ENCODE measurements at regions not wholly inside any gene's neighbourhood (a gene's known extent, or its start where the extent isn't known, plus 50 kb on each side); places are given as distances from the start of the nearest gene placed in this dataset.

DNA sequence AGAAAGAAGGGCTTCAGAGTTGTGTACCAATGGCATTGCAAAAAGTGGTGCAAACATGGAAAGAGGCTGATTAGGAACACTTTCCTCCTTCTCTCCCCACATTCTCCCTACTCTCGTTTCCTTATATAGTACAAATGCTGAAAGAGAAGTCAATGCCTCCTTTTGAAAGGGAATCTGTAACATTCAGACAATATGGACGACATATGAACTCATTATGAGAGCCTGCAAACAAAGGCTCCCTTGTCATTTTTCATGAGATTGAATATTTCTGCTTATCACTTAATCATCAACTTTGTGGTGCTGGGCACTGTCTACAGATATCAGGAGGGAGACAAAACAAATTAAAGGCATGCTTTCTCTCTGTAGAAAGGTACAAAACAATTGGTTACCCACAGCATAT, 437.1 kb upstream of the PHF14 start:
- Mint-ChIP-seq H3K9me3 (peaks cover 21% of the 10 kb centered on the region), H3K4me3 (no peak overlapping the region), H3K27me3 (ENCODE audit: low read depth) (no peaks in the 10 kb centered on the region; the same call in 1 of the 2 replicates), H3K27ac (no peak overlapping the region), H3K4me1 (no peaks in the 10 kb centered on the region), H3K36me3 (peaks cover 14% of the 10 kb centered on the region)
- TF ChIP-seq HMGA2 (CRISPR knock-in tag; IDR thresholded peaks at IDR 0.05) (no peak), PREB (CRISPR knock-in tag; IDR thresholded peaks at IDR 0.05; ENCODE audit: borderline replicate concordance) (no peak), E2F4 (CRISPR knock-in tag; IDR thresholded peaks at IDR 0.05; ENCODE audit: borderline replicate concordance, low read depth) (no peak), NR3C1 (CRISPR knock-in tag; conservative IDR thresholded peaks at IDR 0.05; ENCODE audit: low read depth) (no peak), ZNF671 (CRISPR knock-in tag; IDR thresholded peaks at IDR 0.05) (no peak)
- TF ChIP-seq, protein P1, sequence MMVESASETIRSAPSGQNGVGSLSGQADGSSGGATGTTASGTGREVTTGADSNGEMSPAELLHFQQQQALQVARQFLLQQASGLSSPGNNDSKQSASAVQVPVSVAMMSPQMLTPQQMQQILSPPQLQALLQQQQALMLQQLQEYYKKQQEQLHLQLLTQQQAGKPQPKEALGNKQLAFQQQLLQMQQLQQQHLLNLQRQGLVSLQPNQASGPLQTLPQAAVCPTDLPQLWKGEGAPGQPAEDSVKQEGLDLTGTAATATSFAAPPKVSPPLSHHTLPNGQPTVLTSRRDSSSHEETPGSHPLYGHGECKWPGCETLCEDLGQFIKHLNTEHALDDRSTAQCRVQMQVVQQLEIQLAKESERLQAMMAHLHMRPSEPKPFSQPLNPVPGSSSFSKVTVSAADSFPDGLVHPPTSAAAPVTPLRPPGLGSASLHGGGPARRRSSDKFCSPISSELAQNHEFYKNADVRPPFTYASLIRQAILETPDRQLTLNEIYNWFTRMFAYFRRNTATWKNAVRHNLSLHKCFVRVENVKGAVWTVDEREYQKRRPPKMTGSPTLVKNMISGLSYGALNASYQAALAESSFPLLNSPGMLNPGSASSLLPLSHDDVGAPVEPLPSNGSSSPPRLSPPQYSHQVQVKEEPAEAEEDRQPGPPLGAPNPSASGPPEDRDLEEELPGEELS (CRISPR knock-in tag; IDR thresholded peaks at IDR 0.05) = no peak
- ATAC-seq (no peak), DNase-seq (ENCODE audit: low spot score) (no peak)
- ChIA-PET CTCF (no interaction called here), POLR2A (no interaction called here)

DNA sequence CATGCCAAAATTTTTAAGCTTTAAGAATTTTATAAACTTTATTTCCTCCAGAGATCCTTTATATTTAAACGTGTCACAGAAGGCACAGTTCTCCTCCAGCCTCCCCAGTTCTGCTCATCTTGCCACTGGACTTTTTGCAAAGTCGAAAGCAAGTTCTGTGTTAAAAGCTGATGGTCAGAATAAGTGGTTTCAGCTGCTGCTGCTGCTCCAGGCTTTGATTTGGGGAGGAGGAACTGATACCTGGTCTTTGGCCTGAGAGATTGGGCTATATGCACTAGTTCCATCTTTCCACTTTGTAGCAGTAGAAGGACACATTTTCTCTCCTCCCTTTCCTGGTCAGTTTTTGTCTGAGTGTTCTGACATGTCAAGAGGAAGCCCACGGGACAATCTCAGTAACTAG, 435.9 kb upstream of the PHF14 start:
- H3K36me3 Mint-ChIP-seq = peaks cover 8% of the 10 kb centered on the region
- no peak overlapping the region for H3K4me3 Mint-ChIP-seq
- no peaks in the 10 kb centered on the region for H3K27me3 Mint-ChIP-seq (ENCODE audit: low read depth)
- no peak for ATAC-seq
- POLR2A ChIA-PET = no interaction called here
- peaks cover 9% of the 10 kb centered on the region for H3K9me3 Mint-ChIP-seq
- CTCF ChIA-PET = no interaction called here
- H3K4me1 Mint-ChIP-seq = no peaks in the 10 kb centered on the region
- DNase-seq (ENCODE audit: low spot score) = no peak
- H3K27ac Mint-ChIP-seq = no peak overlapping the region
- TF ChIP-seq CREM (CRISPR knock-in tag; IDR thresholded peaks at IDR 0.05) (no peak), ZNF232 (CRISPR knock-in tag; IDR thresholded peaks at IDR 0.05) (no peak), FOXP1 (CRISPR knock-in tag; IDR thresholded peaks at IDR 0.05; ENCODE audit: borderline replicate concordance) (no peak), TEAD4 (CRISPR knock-in tag; IDR thresholded peaks at IDR 0.05) (no peak), ZNF138 (CRISPR knock-in tag; conservative IDR thresholded peaks at IDR 0.05) (no peak), HMGXB4 (CRISPR knock-in tag; IDR thresholded peaks at IDR 0.05) (no peak), KAT7 (CRISPR knock-in tag; IDR thresholded peaks at IDR 0.05; ENCODE audit: borderline replicate concordance) (no peak), JAZF1 (CRISPR knock-in tag; IDR thresholded peaks at IDR 0.05) (no peak), TEAD1 (CRISPR knock-in tag; IDR thresholded peaks at IDR 0.05) (no peak)
- TF ChIP-seq, protein P2, sequence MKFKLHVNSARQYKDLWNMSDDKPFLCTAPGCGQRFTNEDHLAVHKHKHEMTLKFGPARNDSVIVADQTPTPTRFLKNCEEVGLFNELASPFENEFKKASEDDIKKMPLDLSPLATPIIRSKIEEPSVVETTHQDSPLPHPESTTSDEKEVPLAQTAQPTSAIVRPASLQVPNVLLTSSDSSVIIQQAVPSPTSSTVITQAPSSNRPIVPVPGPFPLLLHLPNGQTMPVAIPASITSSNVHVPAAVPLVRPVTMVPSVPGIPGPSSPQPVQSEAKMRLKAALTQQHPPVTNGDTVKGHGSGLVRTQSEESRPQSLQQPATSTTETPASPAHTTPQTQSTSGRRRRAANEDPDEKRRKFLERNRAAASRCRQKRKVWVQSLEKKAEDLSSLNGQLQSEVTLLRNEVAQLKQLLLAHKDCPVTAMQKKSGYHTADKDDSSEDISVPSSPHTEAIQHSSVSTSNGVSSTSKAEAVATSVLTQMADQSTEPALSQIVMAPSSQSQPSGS (CRISPR knock-in tag; IDR thresholded peaks at IDR 0.05; ENCODE audit: borderline replicate concordance, low read depth) = no peak
- TF ChIP-seq, protein P3, sequence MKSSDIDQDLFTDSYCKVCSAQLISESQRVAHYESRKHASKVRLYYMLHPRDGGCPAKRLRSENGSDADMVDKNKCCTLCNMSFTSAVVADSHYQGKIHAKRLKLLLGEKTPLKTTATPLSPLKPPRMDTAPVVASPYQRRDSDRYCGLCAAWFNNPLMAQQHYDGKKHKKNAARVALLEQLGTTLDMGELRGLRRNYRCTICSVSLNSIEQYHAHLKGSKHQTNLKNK (CRISPR knock-in tag; IDR thresholded peaks at IDR 0.05) = no peak
- TF ChIP-seq, protein P4, sequence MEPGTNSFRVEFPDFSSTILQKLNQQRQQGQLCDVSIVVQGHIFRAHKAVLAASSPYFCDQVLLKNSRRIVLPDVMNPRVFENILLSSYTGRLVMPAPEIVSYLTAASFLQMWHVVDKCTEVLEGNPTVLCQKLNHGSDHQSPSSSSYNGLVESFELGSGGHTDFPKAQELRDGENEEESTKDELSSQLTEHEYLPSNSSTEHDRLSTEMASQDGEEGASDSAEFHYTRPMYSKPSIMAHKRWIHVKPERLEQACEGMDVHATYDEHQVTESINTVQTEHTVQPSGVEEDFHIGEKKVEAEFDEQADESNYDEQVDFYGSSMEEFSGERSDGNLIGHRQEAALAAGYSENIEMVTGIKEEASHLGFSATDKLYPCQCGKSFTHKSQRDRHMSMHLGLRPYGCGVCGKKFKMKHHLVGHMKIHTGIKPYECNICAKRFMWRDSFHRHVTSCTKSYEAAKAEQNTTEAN (CRISPR knock-in tag; IDR thresholded peaks at IDR 0.05) = no peak
- TF ChIP-seq, protein P5, sequence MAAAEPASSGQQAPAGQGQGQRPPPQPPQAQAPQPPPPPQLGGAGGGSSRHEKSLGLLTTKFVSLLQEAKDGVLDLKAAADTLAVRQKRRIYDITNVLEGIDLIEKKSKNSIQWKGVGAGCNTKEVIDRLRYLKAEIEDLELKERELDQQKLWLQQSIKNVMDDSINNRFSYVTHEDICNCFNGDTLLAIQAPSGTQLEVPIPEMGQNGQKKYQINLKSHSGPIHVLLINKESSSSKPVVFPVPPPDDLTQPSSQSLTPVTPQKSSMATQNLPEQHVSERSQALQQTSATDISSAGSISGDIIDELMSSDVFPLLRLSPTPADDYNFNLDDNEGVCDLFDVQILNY (CRISPR knock-in tag; IDR thresholded peaks at IDR 0.05) = no peak
- TF ChIP-seq, protein P6, sequence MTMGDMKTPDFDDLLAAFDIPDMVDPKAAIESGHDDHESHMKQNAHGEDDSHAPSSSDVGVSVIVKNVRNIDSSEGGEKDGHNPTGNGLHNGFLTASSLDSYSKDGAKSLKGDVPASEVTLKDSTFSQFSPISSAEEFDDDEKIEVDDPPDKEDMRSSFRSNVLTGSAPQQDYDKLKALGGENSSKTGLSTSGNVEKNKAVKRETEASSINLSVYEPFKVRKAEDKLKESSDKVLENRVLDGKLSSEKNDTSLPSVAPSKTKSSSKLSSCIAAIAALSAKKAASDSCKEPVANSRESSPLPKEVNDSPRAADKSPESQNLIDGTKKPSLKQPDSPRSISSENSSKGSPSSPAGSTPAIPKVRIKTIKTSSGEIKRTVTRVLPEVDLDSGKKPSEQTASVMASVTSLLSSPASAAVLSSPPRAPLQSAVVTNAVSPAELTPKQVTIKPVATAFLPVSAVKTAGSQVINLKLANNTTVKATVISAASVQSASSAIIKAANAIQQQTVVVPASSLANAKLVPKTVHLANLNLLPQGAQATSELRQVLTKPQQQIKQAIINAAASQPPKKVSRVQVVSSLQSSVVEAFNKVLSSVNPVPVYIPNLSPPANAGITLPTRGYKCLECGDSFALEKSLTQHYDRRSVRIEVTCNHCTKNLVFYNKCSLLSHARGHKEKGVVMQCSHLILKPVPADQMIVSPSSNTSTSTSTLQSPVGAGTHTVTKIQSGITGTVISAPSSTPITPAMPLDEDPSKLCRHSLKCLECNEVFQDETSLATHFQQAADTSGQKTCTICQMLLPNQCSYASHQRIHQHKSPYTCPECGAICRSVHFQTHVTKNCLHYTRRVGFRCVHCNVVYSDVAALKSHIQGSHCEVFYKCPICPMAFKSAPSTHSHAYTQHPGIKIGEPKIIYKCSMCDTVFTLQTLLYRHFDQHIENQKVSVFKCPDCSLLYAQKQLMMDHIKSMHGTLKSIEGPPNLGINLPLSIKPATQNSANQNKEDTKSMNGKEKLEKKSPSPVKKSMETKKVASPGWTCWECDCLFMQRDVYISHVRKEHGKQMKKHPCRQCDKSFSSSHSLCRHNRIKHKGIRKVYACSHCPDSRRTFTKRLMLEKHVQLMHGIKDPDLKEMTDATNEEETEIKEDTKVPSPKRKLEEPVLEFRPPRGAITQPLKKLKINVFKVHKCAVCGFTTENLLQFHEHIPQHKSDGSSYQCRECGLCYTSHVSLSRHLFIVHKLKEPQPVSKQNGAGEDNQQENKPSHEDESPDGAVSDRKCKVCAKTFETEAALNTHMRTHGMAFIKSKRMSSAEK (CRISPR knock-in tag; IDR thresholded peaks at IDR 0.05; ENCODE audit: borderline replicate concordance) = no peak

Data from WTC11 (cell line).